ENCODE measurements at regions not wholly inside any gene's neighbourhood (a gene's known extent, or its start where the extent isn't known, plus 50 kb on each side); places are given as distances from the start of the nearest gene placed in this dataset.

- intact Hi-C loops (cut with DNase I) = no loop called here
- Histone ChIP-seq H3K27ac (no peak overlapping the region), H3K9me3 (no peaks in the 10 kb centered on the region), H3K36me3 (no peaks in the 10 kb centered on the region), H3K4me1 (no peaks in the 10 kb centered on the region), H3K27me3 (no peaks in the 10 kb centered on the region), H3K4me3 (no peak overlapping the region)
- TF ChIP-seq EP300 (IDR thresholded peaks at IDR 0.05) = no peak
- no peak for TF ChIP-seq POLR2A (IDR thresholded peaks at IDR 0.05)
- TF ChIP-seq POLR2AphosphoS5 (IDR thresholded peaks at IDR 0.05) = no peak
- TF ChIP-seq, protein P1, sequence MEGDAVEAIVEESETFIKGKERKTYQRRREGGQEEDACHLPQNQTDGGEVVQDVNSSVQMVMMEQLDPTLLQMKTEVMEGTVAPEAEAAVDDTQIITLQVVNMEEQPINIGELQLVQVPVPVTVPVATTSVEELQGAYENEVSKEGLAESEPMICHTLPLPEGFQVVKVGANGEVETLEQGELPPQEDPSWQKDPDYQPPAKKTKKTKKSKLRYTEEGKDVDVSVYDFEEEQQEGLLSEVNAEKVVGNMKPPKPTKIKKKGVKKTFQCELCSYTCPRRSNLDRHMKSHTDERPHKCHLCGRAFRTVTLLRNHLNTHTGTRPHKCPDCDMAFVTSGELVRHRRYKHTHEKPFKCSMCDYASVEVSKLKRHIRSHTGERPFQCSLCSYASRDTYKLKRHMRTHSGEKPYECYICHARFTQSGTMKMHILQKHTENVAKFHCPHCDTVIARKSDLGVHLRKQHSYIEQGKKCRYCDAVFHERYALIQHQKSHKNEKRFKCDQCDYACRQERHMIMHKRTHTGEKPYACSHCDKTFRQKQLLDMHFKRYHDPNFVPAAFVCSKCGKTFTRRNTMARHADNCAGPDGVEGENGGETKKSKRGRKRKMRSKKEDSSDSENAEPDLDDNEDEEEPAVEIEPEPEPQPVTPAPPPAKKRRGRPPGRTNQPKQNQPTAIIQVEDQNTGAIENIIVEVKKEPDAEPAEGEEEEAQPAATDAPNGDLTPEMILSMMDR (IDR thresholded peaks at IDR 0.05) = no peak
- no peak for DNase-seq
- 94 to 95% methylated on average over 2 of the region's 2 CpGs for WGBS, 2 donors
Measured at GRCh38 chr20:22922987-22923386, 112.1 kb upstream of the SSTR4 start.

GRCh38 chr20:22924046-22924737 is 110.9 kb upstream of the SSTR4 start:
- WGBS, 2 donors = 77 to 79% methylated on average over 4 of the region's 4 CpGs
- intact Hi-C loops (cut with DNase I) = no loop called here
- no peaks in the 10 kb centered on the region for H3K27me3 ChIP-seq
- H3K9me3 ChIP-seq = no peaks in the 10 kb centered on the region
- H3K4me3 ChIP-seq = no peak overlapping the region
- no peaks in the 10 kb centered on the region for H3K36me3 ChIP-seq
- H3K27ac ChIP-seq = no peak overlapping the region
- no peaks in the 10 kb centered on the region for H3K4me1 ChIP-seq
- TF ChIP-seq EP300 (IDR thresholded peaks at IDR 0.05) (no peak), POLR2A (IDR thresholded peaks at IDR 0.05) (no peak), POLR2AphosphoS5 (IDR thresholded peaks at IDR 0.05) (no peak)
- TF ChIP-seq, protein P1 (IDR thresholded peaks at IDR 0.05) = no peak
- DNase-seq = no peak

GRCh38 chr20:22924949-22925612 is 110.0 kb upstream of the SSTR4 start:
- no peak overlapping the region for H3K4me3 ChIP-seq
- no peak for DNase-seq
- 40 to 63% methylated on average over 3 of the region's 3 CpGs for WGBS, 2 donors
- H3K9me3 ChIP-seq = no peaks in the 10 kb centered on the region
- TF ChIP-seq POLR2AphosphoS5 (IDR thresholded peaks at IDR 0.05) (no peak), EP300 (IDR thresholded peaks at IDR 0.05) (no peak), POLR2A (IDR thresholded peaks at IDR 0.05) (no peak)
- TF ChIP-seq, protein P1 (IDR thresholded peaks at IDR 0.05) = no peak
- no peak overlapping the region for H3K27ac ChIP-seq
- no peaks in the 10 kb centered on the region for H3K36me3 ChIP-seq
- H3K27me3 ChIP-seq = no peaks in the 10 kb centered on the region
- intact Hi-C loops (cut with DNase I) = no loop called here
- no peaks in the 10 kb centered on the region for H3K4me1 ChIP-seq

DNA sequence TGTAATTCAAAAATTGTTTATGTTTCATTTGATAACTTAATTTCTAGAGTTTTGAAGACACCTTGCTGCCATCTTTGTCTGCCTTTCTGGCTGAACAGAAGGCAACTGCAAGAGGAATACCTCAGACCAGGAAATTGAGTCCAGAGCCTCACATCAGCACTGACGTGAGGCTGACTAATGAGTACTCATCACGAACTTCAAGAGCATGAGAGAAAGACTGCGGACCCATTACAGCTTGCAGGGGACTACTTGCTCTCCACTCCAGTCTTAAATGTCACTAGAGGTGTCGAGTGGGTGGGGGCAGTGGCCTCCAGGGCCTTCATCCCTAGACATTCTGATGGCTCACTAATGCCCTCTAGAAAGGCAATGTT is 109.5 kb upstream of the SSTR4 start:
- no peak for TF ChIP-seq POLR2AphosphoS5 (IDR thresholded peaks at IDR 0.05)
- no peak for TF ChIP-seq POLR2A (IDR thresholded peaks at IDR 0.05)
- no peak for TF ChIP-seq EP300 (IDR thresholded peaks at IDR 0.05)
- TF ChIP-seq, protein P1 (IDR thresholded peaks at IDR 0.05) = no peak
- WGBS, 2 donors = 67 to 78% methylated on average over 4 of the region's 4 CpGs
- no peak for DNase-seq
- Histone ChIP-seq H3K36me3 (no peaks in the 10 kb centered on the region), H3K27ac (no peak overlapping the region), H3K4me3 (no peak overlapping the region), H3K27me3 (no peaks in the 10 kb centered on the region), H3K9me3 (no peaks in the 10 kb centered on the region), H3K4me1 (no peaks in the 10 kb centered on the region)
- intact Hi-C loops (cut with DNase I) = no loop called here

Data from sigmoid colon (tissue), 6 donors.